Fibroblast of skin of left biceps (primary cell): ENCODE measurements at regions not wholly inside any gene's neighbourhood (a gene's known extent, or its start where the extent isn't known, plus 50 kb on each side); places are given as distances from the start of the nearest gene placed in this dataset.

Experiments
- DNase-seq, 2 experiments: peaks; one replicate each; pipeline ENCODE4 v3.0.0-alpha.2; 2013; ENCODE audit warnings: low read depth in 2 of 2

DNA sequence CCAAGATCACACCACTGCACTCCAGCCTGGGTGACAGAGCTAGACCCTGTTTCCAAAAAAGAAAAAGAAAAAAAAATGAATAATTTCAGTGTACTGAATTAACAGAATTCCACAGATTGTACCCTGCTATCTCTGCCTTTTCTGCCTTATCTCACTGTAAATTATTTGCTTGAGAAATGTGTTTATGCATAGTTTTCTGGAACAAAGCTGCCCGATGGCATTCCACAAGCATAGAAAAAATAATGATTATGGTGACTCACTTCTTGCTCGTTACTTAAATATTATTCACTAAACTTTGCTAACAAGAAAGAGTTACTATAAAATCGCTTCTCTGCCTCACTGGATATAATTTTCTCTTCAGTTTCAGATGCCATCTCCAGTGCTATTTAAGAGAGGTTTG, 88.7 kb upstream of the FAM169A start:
- DNase-seq: no peak

DNA sequence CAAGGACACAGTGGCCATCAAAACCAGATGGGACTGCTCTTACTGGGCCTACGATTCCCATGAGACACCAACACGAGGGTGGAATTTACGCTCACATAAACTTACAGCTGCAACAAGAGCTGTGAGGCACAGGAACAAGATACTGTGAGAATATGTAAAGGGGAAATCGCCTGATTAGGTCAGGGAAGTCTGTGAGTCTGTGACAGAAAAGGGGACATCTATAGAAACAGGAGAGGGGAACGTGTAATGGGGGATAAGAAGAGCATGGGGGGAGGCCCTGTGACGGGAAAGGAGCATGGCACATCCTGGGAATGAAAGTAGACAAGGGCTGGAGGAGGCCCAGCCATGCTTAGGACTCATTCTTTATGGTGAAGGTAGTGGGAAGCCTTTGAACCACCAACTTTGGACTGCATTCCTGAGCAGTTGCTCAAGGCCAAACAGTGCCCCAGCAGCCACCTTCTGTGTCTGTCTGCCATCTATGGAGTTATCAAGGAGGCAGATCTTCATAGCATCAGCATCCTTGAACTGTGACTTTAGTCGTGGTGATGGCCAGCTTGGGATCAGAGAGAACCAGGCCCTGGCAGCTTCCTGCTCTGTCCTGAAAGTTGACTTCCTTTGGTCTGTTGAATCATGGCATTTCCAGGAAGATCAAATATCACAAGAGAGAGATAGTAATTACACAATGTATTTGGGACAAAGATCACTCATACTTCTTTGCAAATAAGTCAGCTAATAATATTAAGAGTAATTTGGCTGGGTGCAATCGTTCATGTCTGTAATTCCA, 87.9 kb upstream of the FAM169A start:
- no peak for DNase-seq

DNA sequence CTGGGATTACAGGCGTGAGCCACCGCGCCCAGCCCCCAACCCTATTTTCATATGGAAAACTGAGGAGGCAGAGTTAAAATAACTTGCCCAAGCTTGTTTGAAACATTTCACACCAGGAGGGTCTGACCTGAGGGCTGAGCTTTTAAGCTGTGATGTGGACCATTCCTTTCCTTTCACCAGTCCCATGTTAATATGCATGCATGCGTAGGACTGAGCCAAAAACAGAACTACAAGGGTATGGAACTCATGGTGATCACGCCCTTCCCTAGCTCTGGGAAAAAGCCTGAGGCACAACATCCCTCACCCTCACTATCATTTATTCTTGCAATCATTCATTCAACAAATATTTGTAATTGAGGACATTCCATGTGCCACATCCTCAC, 87.4 kb upstream of the FAM169A start:
- DNase-seq: no peak

DNA sequence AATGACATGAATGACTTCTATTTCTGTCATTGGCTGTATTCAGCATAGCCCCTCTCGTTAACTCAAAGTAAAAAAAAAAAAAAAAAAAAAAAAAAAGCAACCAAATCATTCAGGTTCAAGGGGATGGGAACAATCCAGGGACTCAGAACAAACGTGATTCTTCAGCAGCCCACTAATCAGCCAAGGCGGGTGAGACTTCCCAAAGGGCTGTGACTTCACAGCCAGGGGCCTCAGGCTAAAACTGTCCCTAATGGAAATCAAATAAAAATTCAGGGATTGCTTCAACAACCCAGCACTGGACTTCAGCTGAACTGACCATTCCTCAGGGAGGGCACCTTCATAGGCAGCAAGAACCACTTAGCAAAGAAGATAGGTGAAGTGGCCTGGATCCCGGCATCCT, 86.2 kb upstream of the FAM169A start:
- no peak for DNase-seq

DNA sequence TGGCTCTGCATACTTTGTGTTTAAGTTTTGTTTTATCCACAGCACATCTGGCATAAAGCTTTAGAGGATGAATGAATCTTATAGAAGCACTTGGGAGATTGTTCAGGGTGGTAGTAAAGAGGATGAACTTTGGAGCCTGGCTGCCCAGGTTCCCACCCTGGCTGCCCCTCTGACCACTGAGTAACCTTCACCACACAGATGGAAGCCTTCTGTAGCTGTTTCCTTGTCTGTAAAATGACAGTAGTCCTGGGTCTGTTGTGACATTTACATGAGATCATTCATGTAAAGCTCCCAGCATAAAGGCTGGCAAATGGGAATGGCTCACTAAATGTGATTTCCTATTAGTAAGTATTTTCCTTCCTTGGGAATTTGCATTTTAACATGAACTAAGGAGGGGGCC, 85.7 kb upstream of the FAM169A start:
- no peak for DNase-seq

DNA sequence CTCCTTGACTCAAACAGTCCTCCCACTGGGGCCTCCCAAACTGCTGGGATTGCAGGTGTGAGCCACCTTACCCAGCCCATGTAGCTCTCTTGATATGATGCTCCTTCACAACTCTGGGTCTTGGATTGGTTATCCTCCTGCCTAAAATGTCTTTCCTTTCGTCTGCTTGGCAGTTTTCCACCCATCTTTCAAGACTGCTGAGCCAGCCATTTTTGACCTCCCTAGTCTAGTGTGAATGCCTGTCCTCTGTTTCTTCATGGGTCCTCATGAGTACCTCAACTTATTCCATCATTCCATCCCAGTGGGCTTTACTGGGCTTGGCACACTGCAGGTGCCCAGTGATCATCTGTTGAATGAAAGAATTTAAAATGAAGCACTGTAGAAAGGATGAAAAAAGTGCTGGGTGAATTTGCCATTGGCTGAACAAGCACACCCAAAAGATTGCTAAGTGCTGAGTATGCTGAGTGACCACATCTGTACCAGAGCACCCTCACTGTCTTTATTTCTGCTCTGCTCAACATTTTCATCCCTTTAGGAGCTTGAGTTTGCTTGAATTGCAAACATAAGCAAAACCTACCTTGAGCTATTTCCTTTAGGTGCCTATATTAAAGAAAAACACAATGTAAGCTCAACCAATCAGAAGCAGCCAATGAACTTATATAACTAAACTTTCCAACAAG, 84.8 kb upstream of the FAM169A start:
- no peak for DNase-seq

DNA sequence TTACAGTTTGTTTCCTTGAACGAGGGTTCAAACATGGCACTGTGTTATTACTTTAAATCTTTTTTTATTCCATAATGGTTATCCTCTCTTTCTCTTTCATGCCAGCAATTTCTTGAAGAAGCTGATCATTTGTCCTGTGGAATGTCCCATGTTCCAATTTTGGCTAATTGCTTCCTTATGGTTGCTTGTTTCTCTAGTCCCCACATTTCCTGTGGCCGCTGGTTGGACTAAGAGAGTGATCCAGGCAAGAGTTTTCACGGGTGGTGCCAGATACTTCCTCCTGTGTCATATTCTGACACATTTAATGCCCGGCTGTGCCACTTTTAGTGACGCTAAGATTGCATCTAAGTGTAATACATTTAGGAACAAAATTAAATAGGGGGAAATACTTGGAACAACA, 83.8 kb upstream of the FAM169A start:
- peak in 1 of 2 experiments; percentile 24 for DNase-seq

DNA sequence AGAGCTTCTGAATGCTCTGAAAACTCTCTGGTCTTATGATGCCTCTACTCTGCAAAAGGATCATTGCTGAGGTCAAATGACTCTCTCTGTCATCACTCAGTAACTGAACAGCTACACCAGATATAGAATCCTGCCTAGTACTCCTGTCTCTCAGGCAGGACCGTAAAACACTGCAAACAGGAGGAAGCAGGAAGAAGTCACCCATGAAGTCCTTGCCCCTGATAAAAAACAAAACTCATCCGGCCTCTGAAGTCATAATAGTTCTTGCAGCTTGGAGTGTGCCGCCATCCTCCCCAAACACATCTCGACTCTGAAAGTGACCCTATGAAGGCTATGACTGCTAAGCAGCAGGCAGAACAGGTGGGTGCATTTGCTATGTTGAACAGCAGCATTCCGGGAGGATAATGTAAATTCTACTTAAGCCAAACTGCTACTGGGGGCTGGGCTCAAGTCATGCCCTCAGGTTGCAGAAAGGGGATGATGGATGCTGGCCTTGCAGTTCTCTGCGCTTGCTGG, 81.9 kb upstream of the FAM169A start:
- DNase-seq: no peak

DNA sequence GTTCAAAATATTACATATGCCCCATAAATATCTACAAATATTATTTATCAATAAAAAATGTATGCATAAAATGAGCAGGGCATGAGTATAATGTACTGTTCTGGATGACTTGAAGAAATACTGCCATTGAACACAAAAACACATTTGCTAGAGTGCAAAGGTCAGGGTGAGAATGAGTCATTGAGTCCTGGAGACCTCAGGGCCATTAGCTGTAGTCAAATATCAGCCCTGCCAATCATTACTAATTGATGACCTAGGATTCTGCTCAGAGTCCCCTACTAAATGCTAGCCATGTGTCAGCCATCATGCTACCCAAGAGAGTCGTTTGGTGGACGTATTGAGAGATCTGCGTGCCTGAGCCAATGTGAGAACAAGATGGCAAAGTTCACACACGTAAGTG, 80.3 kb upstream of the FAM169A start:
- no peak for DNase-seq

DNA sequence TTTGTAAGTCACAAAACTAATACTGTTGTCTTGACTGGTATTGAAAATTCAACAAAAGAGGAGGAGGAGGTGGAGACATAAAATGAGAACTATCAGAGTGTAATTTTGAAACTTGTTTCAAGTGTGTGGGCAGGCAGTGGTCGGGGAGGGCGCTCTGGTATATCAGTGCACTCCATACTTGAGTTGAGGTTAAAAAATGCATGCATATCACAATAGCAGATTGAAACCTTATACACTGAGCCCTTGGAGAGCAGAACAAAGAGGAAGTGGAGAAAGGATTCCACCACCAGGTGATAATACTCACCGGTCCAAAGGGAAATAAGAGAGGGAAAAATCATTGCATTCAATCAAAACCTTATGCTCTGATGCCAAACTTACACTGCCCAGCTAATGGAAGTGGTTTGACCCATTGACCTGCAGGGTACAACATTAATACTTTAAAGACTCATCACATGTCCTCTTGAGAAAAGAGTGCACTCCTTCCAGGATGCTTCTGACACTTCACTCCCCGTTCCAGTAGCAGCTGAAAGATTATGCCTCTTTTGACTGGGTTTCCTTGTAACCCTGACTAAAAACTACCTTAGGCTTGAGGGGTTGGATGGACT, 79.5 kb upstream of the FAM169A start:
- DNase-seq: no peak

DNA sequence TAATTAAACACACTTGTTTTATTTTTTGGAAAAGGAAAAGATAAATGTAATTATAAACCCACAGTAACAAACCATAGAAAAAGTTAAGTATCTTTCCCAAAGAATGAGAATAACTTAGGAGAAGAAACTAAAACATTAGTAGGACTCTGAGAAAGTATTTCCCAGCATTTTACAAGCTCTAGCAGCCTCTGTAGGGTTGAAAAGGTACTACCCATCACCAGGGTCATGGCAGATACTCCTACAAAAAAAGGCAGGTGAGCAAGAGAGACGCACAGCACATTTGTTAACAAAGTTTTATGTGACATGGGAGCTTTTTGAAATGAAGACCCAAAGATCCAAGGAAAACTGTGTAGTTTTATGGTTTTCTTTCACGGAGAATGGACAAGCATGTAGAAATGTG, 77.7 kb upstream of the FAM169A start:
- DNase-seq: no peak

DNA sequence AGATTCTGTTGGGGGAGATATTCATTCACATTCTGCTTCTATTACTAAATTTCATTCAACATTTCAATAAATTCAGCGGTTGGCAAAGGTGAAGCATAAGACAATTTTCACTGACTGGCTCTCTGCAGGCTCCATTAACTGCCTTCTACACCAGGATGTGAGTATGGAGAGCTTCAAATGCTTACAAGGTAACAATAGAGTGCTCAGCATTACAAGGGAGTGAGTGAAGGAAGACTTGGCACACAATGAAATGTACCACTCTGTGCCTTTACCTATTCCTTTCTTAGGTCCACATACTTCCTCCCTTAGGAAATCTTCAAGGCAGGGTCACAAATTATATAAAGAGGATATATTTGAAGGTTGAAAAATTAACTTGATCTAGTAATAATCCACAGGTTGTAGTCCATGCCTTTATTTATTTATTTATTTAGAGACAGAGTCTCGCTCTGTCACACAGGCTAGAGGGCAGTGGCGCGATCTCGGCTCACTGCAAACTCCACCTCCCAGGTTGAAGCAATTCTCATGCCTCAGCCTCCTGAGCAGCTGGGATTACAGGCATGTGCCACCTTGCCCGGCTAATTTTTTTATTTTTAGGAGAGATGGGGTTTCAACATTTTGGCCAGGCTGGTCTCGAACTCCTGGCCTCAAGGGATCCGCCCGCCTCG, 76.6 kb upstream of the FAM169A start:
- no peak for DNase-seq

DNA sequence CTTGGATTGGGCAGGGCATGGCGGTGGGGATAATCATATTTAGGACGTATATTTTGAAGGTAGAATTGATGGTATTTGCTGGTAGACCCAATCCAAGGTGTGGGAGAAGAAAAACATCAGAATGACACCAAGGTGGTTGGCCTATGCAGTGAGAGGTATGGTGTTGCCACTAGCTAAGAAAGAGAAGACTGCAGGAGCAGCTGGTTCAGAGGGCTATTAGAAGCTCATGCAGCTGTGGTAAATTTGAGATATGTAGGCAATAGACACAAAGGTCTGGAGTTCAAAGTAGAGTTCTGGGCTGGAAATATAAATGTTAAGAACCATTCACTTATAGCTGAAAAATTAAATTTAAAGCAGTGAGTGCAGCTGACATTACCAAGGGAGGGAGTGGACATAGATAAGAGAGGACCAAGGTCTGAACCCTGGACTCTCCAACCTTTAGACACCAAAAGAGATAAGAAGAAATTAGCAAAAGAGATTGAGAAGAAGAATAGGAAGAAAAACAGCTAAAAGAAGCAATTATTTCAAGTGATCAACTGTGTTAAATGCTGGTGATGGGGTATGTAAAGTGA, 74.7 kb upstream of the FAM169A start:
- DNase-seq: no peak

DNA sequence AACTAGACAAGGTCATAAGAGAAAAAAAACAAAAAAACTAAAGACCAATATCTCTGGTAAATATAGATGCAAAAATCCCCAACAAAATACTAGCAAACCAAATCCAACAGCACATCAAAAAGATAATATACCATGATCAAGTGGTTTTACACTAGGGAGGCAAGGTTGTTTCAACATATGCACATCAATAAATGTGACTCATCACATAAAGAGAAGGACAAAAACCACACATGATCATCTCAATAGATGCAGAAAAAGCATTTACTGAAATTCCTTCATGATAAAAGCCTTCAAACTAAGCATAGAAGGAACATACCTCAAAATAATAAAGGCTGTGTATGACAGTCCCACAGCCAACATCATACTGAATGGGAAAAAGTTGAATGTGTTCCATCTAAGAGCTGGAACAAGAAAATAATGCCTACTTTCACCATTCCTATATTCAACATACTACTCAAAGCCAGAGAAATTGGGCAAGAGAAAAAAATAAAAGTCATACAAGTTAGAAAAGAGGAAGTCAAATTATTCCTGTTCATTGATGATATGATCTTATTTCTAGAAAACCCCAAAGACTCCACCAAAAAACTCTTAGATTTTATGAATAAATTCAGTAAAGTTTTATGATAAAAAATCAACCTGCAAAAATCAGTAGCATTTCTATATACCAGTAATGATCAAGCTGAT, 72.2 kb upstream of the FAM169A start:
- DNase-seq: no peak

DNA sequence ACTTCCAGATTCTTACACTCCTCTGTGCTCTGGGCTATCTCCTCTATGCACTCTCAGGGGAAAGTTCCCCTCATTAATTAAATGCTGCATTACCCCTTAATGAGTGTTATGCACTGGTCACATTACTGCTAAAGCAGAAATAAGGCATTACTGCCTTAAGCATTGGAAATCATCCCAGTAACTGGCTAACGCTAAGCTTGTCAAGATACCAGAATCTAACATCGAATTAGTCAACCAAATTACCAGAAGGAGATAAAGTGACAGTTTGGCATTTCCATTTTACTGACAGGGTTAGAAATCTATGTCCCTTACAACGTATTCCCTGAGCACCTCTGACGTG, 69.5 kb upstream of the FAM169A start:
- DNase-seq: no peak

DNA sequence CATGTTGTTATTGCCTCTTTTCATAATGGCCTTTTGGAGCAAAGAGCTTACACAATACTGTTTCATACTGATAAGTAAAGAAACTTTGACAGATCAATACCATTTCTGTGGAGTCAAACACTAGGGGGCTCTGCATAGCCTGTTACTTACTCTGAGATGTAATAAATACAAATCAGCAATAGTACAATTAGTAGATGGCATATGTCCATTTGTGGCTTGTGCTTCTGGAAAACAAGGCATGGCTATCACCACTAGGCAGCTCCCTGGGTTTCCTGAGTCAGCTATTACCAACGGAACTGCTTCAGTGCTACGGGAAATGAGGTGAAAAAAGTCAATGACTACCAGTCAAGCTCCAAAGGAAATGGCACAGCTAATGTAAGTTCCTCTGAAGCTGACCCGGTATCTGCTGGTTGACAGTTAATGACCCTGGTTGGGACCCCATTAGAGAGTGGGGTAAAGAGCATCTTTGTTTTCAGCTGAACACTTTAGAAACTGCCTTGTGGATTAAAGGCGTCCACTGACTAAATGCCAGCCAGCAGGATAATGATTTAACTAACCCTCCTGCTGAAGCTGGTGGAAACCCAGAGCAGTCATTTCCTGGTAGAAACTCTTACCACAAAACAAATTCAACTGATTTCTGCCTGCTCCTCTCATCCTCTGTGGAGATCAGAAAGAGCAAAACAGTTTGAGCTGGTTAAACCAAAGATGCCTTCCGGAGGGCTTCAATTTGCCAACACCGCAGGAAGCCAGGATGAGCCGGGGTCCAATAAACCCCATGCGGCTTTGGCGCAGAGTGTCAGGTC, 69.0 kb upstream of the FAM169A start:
- DNase-seq: peak; percentile 29 to 31

DNA sequence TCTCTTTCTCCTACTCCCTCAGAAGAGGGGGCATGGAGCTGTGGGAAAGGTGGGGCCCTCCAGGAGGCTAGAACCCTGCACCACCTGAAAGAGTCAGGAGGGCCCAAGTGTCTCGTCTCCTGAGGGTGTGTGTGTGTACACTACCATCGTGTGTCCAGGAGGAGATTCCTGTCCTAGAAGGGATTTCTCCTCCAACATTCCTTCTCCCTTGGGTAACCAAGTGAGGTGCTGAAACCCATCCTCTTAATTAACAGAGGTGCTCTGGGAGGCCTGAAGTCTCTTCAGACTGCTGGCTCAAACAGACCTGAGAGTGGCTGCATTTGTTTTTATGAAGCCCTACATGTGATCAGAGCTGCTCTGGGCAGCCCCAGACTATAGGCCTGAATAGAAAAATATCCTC, 61.1 kb upstream of the FAM169A start:
- no peak for DNase-seq

DNA sequence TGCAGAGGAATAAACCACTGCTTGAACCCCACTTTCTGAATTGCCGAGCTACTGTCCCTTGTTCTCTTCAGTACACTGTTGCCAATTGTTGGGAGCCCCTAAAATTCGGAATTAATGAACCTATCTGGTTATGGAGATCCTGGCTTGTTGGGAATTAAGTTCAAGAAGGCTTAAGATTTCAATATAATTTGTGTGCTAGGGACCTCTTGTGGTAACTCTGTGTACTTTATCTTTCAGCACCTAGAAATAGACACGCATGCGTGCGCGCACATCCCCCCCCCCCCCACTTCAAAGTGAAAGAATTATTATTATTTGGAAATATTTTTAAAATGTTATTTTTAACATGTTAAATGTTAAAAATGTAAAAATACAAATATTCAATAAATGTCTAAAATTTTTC, 53.3 kb upstream of the FAM169A start:
- DNase-seq: peak in 1 of 2 experiments; percentile 22

DNA sequence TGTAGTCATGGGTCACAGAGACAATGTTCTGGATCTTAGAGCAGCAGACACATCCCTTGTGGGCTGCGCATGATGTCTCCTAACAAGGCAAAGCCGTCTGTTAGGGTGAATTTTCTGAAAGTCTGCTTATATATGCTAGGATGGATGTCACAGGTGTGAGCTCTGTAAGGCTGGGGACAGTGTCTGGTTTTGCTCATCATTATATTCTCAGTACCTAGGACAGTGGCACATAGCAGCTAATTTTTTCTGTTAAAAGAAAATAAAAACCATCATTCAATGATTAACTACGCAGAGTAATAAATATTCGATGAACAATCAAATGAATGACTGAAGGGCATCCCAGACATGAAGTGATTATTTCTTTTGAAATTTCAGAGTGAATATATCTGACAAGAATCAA, 52.9 kb upstream of the FAM169A start:
- DNase-seq: no peak

DNA sequence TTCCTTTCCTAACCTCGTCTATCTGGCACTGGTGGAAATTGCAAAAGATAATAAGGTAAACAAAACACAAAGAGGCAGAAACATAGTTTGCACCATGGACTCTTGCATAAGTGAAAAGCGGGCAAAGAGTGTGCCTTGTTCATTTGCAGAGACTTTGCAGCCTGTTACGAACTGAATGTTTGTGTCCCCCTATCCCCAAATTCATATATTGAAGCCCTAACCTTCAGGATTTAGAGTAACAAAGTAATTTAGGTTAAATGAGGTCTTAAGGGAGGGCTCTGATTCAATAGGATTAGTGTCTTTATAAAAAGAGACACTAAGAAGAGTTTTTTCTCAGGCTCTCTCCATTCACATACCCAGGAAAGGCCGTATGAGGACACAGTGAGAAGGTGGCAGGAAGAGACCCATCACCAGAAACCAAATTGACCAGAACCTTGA, 52.1 kb upstream of the FAM169A start:
- no peak for DNase-seq
